ENCODE measurements at regions not wholly inside any gene's neighbourhood (a gene's known extent, or its start where the extent isn't known, plus 50 kb on each side); places are given as distances from the start of the nearest gene placed in this dataset.
"Not testable (repeated sequence)": the region's sequence is repeated elsewhere in the genome, so short reads cannot be mapped to it uniquely, and the experiment has no call there.

GRCh38 chr14:84064316-84065125 is 1465.4 kb upstream of the FLRT2 start:
- no peak for DNase-seq

- no peak for DNase-seq
Measured at GRCh38 chr14:84065811-84066210, 1464.1 kb upstream of the FLRT2 start.

- no peak for DNase-seq
Measured at GRCh38 chr14:84068288-84068687, 1461.7 kb upstream of the FLRT2 start.

GRCh38 chr14:84071061-84071460 is 1458.9 kb upstream of the FLRT2 start:
- DNase-seq = no peak

- no peak for DNase-seq
Measured at GRCh38 chr14:84074626-84075025, 1455.3 kb upstream of the FLRT2 start.

- DNase-seq = no peak
Measured at GRCh38 chr14:84080944-84081343, 1449.0 kb upstream of the FLRT2 start.

GRCh38 chr14:84084056-84084630 is 1445.8 kb upstream of the FLRT2 start:
- no peak for DNase-seq

GRCh38 chr14:84085493-84085892 is 1444.5 kb upstream of the FLRT2 start:
- no peak for DNase-seq

- DNase-seq = no peak
Measured at GRCh38 chr14:84086714-84087113, 1443.2 kb upstream of the FLRT2 start.

GRCh38 chr14:84087986-84088531 is 1441.9 kb upstream of the FLRT2 start:
- DNase-seq = no peak

GRCh38 chr14:84090837-84091236 is 1439.1 kb upstream of the FLRT2 start:
- DNase-seq = no peak

- DNase-seq = no peak
Measured at GRCh38 chr14:84095681-84096080, 1434.3 kb upstream of the FLRT2 start.

- DNase-seq = no peak
Measured at GRCh38 chr14:84098261-84098660, 1431.7 kb upstream of the FLRT2 start.

GRCh38 chr14:84099560-84099959 is 1430.4 kb upstream of the FLRT2 start:
- DNase-seq = not testable (repeated sequence)

- no peak for DNase-seq
Measured at GRCh38 chr14:84107835-84108343, 1422.1 kb upstream of the FLRT2 start.

GRCh38 chr14:84108746-84109457 is 1421.0 kb upstream of the FLRT2 start:
- DNase-seq = no peak

- no peak for DNase-seq
Measured at GRCh38 chr14:84112589-84112988, 1417.4 kb upstream of the FLRT2 start.

- no peak for DNase-seq
Measured at GRCh38 chr14:84125676-84126075, 1404.3 kb upstream of the FLRT2 start.

- DNase-seq = no peak
Measured at GRCh38 chr14:84127495-84127894, 1402.4 kb upstream of the FLRT2 start.

- no peak for DNase-seq
Measured at GRCh38 chr14:84128050-84128449, 1401.9 kb upstream of the FLRT2 start.

GRCh38 chr14:84129007-84129406 is 1400.9 kb upstream of the FLRT2 start:
- no peak for DNase-seq

GRCh38 chr14:84129941-84130340 is 1400.0 kb upstream of the FLRT2 start:
- DNase-seq = no peak

- no peak for DNase-seq
Measured at GRCh38 chr14:84131924-84132323, 1398.0 kb upstream of the FLRT2 start.

GRCh38 chr14:84144166-84144565 is 1385.8 kb upstream of the FLRT2 start:
- no peak for DNase-seq
